ENCODE measurements at regions not wholly inside any gene's neighbourhood (a gene's known extent, or its start where the extent isn't known, plus 50 kb on each side); places are given as distances from the start of the nearest gene placed in this dataset.
"Not testable (repeated sequence)": the region's sequence is repeated elsewhere in the genome, so short reads cannot be mapped to it uniquely, and the experiment has no call there.

GRCh38 chr20:30484009-30484748, 773.3 kb upstream of the DEFB115 start:
- no peak for DNase-seq (ENCODE audit: low read depth in 3 of 3, low spot score in 2 of 3)

- no peak for DNase-seq (ENCODE audit: low read depth in 3 of 3, low spot score in 2 of 3)
These were observed 772.8 kb upstream of the DEFB115 start for GRCh38 chr20:30484749-30485070.

DNA sequence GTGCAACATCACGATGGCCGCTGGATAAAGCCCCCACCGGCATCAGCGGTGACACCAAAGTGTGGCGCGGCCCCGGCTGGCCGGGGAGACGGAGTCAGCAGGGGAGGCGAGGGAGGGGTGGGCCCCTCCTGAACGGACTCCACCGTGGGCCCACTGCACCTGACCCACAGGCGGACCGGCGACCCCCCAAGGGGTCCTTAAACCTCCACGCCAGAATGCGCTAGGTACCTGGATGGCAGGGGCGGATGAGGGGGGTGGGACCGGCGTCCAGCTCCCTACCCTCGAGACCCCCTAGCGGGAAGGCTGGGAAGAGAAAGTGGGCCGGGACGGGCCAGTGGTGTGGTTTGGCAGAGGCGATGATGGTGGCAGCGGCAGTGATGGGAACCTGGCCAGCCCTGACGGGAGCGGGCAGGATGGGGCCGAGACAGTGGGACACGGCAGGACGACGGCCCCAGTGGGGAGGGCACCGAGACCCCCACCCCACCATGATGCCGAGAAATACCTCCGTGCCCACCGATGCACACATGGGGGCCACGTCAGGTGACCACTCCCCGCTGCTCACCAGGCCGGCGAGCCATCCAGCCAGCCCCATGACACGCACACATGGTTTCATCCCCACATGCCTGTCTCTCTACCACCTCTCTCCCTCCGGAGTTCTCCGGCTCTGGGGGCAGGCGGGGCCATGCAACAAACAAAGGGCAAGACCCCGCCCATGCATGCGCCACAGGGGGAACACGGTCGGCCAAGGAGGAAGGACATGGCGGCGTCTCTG, 771.9 kb upstream of the DEFB115 start:
- DNase-seq (ENCODE audit: low read depth in 3 of 3, low spot score in 2 of 3) = no peak

DNA sequence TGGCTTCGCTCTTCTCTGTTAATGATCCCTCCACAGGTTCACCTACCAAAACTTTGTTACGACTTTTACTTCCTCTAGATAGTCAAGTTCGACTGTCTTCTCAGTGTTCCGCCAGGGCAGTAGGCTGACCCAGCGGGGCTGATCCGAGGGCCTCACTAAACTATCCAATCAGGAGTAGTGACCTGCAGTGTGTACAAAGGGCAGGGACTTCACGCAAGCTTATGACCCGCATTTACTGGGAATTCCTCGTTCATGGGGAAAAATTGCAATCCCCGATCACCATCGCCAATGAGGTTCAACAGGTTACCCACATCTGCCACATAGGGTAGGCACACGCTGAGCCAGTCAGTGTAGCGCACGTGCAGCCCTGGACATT, 771.4 kb upstream of the DEFB115 start:
- DNase-seq (ENCODE audit: low read depth in 3 of 3, low spot score in 2 of 3) = no peak

DNA sequence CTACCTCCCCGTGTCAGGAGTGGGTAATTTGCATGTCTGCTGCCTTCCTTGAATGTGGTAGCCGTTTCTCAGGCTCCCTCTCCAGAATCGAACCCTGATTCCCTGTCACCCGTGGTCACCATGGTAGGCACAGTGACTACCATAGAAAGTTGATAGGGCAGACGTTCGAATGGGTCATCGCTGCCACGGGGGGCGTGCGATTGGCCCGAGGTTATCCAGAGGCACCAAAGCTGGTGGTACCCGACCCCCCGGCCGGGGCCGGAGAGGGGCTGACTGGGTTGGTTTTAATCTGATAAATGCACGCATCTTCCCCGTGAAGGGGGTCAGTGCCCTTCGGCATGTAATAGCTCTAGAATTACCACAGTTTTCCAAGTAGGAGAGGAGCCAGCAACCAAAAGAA, 770.0 kb upstream of the DEFB115 start:
- DNase-seq (ENCODE audit: low read depth in 3 of 3, low spot score in 2 of 3) = not testable (repeated sequence)

DNA sequence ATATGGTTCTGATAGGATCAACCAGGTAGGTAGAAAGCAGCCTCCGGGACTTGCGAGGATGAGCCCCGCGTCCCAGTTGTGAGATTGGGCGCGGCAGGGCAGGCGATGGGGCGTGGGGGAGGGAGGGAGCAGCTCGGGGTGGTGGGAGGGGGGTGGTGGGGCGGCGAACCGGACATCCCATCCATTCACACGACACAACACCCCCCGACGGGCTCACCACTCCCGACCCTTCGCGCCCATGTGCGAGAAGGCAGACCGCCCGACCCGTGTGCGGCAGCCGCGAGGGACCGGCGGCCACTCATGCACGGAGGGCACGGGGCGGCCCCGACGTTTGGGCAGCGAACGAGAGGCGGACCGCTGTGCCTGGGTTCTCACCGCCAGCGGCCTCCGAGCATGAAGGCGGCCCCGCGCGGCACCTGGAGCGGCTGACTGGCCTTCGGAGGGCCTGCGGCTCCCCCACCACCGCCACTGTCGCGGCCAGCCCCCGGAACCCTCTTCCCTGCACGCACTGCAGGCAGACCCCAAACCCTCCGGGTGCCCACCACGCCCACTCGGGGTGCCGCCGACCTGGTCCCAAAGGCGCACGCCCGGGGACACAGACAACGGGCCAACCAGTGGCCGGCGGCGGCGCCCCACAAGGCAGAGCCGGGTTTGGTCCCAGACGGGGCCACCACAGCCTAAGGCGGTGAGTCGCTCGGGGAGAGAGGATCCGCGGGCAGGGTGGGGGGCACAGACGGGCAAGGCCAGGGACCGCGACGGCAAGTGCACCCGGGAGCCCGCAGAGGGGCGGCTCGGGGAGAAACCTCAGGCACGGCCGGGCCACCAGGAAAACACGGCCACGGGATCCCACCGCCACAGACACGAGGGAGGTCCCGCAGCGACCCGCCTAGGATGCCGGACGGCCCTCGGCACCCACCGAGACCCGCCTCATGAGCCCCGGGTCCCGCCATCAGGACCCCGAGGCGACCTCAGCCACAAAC, 769.2 kb upstream of the DEFB115 start:
- no peak for DNase-seq (ENCODE audit: low read depth in 3 of 3, low spot score in 2 of 3)

GRCh38 chr20:30488941-30489613, 768.4 kb upstream of the DEFB115 start:
- no peak for DNase-seq (ENCODE audit: low read depth in 3 of 3, low spot score in 2 of 3)

- no peak for DNase-seq (ENCODE audit: low read depth in 3 of 3, low spot score in 2 of 3)
These were observed 767.9 kb upstream of the DEFB115 start for GRCh38 chr20:30489614-30490003.

- no peak for DNase-seq (ENCODE audit: low read depth in 3 of 3, low spot score in 2 of 3)
These were observed 766.4 kb upstream of the DEFB115 start for GRCh38 chr20:30491016-30491415.

DNA sequence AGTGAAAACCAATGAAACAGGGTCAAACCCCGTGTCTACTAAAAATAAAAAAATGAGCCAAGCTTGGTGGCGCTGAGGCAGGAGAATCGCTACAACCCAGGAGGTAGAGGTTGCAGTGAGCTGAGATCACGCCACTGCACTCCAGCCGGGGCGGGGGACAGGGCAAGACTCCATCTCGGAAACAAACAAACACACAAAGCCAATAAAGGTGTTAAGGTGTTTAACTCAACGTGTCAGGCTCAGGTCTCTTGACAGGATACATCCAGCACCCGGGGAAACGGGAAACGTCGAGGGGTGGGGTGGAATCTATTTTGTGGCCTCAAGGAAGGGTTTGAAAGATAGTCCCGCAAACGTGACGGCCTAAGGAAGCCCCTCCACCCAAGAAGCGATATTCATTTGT, 760.8 kb upstream of the DEFB115 start:
- not testable (repeated sequence) for DNase-seq (ENCODE audit: low read depth in 3 of 3, low spot score in 2 of 3)

- not testable (repeated sequence) for DNase-seq (ENCODE audit: low read depth in 3 of 3, low spot score in 2 of 3)
These were observed 760.3 kb upstream of the DEFB115 start for GRCh38 chr20:30497191-30497590.

DNA sequence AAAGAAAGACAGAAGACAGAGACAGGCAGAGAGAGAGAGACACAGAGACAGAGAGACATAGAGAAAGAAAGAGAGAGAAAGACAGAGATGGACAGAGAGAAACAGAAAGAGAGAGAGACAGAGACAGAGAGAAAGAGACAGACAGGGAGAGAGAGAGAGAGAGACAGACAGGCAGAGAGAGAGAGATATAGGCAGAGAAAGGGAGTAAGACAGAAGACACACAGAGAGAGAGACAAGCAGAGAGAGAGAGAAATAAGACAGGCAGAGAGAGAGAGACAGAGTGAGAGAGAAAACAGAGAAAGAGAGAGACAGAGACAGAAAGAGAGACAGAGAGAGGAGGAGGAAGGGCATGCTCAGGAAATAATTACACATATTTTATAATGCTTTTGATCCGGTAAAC, 758.3 kb upstream of the DEFB115 start:
- no peak for DNase-seq (ENCODE audit: low read depth in 3 of 3, low spot score in 2 of 3)

DNA sequence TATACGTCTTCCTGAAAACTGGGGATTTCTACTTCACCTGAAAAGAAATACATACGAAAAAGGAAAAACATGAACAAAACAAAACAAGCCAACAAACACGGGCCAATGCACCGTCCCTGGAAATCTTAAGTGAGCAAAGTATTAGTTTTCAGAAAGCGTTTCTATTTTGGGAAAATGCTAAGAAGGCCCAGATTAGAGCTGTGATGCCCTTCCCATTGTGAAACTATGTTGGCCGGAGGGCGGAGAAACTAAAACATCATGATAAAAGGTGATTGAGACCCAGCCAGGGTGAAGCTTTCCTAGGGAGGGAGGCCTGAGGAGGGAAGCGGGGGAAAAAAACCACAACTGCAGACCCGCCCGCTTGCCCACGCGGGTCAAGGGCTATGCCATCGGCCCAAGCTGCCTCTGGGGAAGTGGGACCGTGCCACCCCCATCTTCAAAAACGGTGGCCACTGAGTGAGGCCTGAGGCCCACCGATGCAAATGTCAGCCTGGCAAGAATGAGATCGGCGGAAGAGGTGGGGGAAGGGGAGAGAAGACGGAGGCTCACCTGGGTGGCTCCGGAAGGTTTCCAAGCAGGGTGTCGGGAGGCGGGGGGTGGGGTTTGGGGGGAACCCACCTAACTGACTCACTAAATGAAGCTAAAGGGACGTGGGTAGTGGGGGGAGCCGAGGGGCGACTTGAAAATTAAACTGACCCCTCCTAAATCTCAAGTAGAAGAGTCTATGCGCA, 757.6 kb upstream of the DEFB115 start:
- DNase-seq (ENCODE audit: low read depth in 3 of 3, low spot score in 2 of 3) = not testable (repeated sequence)

- DNase-seq (ENCODE audit: low read depth in 3 of 3, low spot score in 2 of 3) = peak in 2 of 3 donors; percentile 13 to 46
These were observed 757.0 kb upstream of the DEFB115 start for GRCh38 chr20:30500447-30500820.

- no peak for DNase-seq (ENCODE audit: low read depth in 3 of 3, low spot score in 2 of 3)
These were observed 756.5 kb upstream of the DEFB115 start for GRCh38 chr20:30500829-30501440.

GRCh38 chr20:30502670-30503069, 754.8 kb upstream of the DEFB115 start:
- DNase-seq (ENCODE audit: low read depth in 3 of 3, low spot score in 2 of 3) = no peak

GRCh38 chr20:30503204-30503603, 754.3 kb upstream of the DEFB115 start:
- not testable (repeated sequence) for DNase-seq (ENCODE audit: low read depth in 3 of 3, low spot score in 2 of 3)

DNA sequence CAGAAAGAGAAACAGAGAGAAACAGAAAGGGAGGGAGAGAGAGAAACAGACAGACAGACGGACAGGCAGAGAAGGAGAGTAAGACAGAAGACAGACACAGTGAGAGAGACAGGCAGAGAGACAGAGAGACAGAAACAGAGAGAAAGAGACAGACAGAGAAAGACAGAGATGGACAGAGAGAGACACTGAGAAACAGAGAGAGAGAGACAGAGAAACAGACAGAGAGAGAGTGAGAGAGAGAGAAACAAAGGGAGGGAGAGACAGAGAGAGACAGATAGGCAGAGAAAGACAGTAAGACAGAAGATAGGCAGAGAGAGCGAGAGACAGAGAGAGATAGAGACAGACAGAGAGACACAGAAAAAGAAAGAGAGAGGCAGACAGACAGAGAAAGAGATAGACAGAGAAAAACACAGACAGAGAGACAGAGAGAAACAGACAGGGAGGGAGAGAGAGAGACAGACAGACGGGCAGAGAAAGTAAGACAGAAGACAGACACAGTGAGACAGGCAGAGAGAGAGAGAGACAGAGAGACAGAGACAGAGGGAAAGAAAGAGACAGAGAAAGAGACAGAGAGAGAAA, 753.4 kb upstream of the DEFB115 start:
- no peak for DNase-seq (ENCODE audit: low read depth in 3 of 3, low spot score in 2 of 3)

- DNase-seq (ENCODE audit: low read depth in 3 of 3, low spot score in 2 of 3) = no peak
These were observed 751.9 kb upstream of the DEFB115 start for GRCh38 chr20:30505566-30505965.

Measured in right renal cortex interstitium (tissue), 3 donors.